ENCODE measurements at regions not wholly inside any gene's neighbourhood (a gene's known extent, or its start where the extent isn't known, plus 50 kb on each side); places are given as distances from the start of the nearest gene placed in this dataset.
"Not testable (repeated sequence)": the region's sequence is repeated elsewhere in the genome, so short reads cannot be mapped to it uniquely, and the experiment has no call there.

DNA sequence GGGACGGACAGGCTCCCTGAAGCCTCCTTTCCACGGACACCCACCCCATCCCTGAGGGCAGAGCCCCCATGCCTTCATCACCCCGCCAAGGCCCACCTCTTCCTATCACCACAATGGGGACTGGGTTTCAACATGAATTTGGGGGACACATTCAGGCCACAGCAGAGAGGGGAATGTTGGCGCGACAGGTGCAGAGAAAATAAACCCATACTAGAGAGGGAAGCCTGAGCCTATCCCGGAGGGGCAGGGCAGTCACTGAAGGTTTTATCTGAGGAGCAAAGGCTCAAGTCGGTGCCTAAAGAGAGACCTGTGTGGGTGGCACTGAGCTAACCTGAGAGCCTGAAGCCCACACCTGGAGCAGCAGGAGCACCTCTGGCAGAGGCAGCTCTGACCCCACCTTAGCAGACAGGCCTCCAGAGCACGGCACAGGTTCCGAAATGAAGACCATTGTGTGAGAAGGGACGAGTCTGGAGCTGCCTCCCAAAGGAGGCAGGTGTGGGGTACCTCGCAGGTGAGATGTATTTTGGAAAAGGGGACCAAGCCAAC lies 180.6 kb upstream of the PDE10A start:
- TF ChIP-seq, protein P1, sequence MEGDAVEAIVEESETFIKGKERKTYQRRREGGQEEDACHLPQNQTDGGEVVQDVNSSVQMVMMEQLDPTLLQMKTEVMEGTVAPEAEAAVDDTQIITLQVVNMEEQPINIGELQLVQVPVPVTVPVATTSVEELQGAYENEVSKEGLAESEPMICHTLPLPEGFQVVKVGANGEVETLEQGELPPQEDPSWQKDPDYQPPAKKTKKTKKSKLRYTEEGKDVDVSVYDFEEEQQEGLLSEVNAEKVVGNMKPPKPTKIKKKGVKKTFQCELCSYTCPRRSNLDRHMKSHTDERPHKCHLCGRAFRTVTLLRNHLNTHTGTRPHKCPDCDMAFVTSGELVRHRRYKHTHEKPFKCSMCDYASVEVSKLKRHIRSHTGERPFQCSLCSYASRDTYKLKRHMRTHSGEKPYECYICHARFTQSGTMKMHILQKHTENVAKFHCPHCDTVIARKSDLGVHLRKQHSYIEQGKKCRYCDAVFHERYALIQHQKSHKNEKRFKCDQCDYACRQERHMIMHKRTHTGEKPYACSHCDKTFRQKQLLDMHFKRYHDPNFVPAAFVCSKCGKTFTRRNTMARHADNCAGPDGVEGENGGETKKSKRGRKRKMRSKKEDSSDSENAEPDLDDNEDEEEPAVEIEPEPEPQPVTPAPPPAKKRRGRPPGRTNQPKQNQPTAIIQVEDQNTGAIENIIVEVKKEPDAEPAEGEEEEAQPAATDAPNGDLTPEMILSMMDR (IDR thresholded peaks at IDR 0.05; ENCODE audit: insufficient read depth, low read depth, low read length) = no peak
- no peaks in the 10 kb centered on the region for H3K36me3 ChIP-seq (ENCODE audit: control insufficient read depth, insufficient read depth, low read length)
- CTCF ChIA-PET = no interaction called here
- H3K27me3 ChIP-seq (ENCODE audit: control insufficient read depth, insufficient read depth, low read length) = no peaks in the 10 kb centered on the region
- DNase-seq (ENCODE audit: low read depth) = no peak
- no peak overlapping the region for H3K4me3 ChIP-seq (ENCODE audit: low read depth, low read length)
- POLR2A ChIA-PET = no interaction called here

DNA sequence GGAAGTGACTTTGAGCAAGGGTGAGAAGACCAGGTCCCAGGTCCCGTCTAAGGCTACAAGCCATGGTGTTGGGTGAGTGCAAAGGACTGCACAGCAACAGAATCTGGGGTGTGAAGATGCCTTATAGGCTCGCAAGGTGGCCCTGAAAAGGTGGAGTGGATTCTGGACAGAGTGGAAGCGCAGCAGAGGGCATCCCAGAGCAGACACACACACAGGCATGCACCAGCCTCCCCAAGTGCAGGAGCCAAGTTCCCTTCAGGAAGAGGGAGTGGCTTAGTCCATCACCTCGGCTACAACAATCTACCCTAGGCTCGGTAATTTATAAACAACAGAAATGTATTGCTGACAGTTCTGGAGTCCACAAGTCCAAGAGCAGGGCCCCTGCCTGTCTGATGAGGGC lies 180.1 kb upstream of the PDE10A start:
- Histone ChIP-seq H3K4me3 (ENCODE audit: low read depth, low read length) (no peak overlapping the region), H3K36me3 (ENCODE audit: control insufficient read depth, insufficient read depth, low read length) (no peaks in the 10 kb centered on the region), H3K27me3 (ENCODE audit: control insufficient read depth, insufficient read depth, low read length) (no peaks in the 10 kb centered on the region)
- POLR2A ChIA-PET = no interaction called here
- CTCF ChIA-PET = no interaction called here
- DNase-seq (ENCODE audit: low read depth) = no peak
- TF ChIP-seq, protein P1 (IDR thresholded peaks at IDR 0.05; ENCODE audit: insufficient read depth, low read depth, low read length) = no peak

DNA sequence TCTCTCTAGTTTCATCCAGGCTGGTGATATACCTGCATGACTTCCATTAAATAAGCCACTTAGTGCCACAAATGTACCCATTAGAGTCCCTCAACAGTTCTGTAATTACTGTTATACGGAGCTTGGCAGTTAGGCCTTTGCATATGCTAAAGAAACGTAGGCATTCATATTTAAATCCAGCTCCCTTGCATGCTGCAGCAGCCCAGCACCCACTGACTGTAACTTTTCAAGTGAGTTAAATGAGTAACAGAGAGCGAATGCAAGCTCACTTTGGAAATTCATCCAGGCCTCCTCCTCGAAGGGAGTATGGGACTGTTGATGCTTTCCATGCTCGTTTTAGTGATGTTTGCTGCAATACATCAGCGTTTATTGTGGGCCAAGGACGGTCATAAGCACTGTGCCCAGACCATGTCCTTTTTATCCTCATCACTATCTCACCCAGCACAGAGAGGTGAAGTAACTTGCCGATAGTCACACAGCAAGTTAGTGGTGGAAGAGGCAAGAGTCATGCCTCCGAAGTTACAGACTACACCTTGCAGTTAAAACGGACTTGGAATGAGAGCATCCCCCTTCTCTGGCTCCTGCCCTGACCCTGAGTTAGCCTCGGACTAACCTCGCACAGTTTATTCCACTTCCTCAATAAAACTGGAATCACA lies 179.4 kb upstream of the PDE10A start:
- Histone ChIP-seq H3K36me3 (ENCODE audit: control insufficient read depth, insufficient read depth, low read length) (no peaks in the 10 kb centered on the region), H3K27me3 (ENCODE audit: control insufficient read depth, insufficient read depth, low read length) (no peaks in the 10 kb centered on the region), H3K4me3 (ENCODE audit: low read depth, low read length) (no peak overlapping the region)
- POLR2A ChIA-PET = no interaction called here
- no peak for DNase-seq (ENCODE audit: low read depth)
- TF ChIP-seq, protein P1 (IDR thresholded peaks at IDR 0.05; ENCODE audit: insufficient read depth, low read depth, low read length) = no peak
- CTCF ChIA-PET = interaction anchor here (1.0 kb wide), 1 partner anchor 254 kb away, joined by 3 read pairs; no protein-coding TSS in a partner anchor

DNA sequence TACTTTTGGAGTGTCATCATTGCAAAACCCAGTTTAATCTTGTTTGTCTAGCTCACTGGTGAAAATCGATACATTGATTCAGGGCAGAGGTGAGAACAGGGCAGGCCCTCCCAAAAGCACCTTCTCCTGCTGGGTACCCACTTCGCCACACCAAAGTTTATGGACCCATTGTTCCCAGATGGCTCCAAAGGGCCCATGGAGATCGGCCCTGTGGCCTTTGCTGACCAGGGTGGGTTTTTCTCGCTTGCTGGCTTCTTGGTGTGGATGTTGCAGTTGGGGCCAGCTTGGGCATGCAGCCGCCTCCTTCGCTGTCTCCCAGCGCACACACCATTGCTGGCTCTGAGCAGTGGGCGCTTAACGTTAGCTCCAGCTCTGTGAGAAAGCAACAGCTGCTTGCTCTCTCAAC lies 178.1 kb upstream of the PDE10A start:
- TF ChIP-seq, protein P1 (IDR thresholded peaks at IDR 0.05; ENCODE audit: insufficient read depth, low read depth, low read length) = no peak
- H3K4me3 ChIP-seq (ENCODE audit: low read depth, low read length) = no peak overlapping the region
- no peak for DNase-seq (ENCODE audit: low read depth)
- H3K27me3 ChIP-seq (ENCODE audit: control insufficient read depth, insufficient read depth, low read length) = no peaks in the 10 kb centered on the region
- ChIA-PET CTCF (interaction anchor here (1.0 to 1.7 kb wide), 2 partner anchors 9 to 256 kb away, joined by 3 to 13 read pairs; no protein-coding TSS in a partner anchor), POLR2A (no interaction called here)
- no peaks in the 10 kb centered on the region for H3K36me3 ChIP-seq (ENCODE audit: control insufficient read depth, insufficient read depth, low read length)

DNA sequence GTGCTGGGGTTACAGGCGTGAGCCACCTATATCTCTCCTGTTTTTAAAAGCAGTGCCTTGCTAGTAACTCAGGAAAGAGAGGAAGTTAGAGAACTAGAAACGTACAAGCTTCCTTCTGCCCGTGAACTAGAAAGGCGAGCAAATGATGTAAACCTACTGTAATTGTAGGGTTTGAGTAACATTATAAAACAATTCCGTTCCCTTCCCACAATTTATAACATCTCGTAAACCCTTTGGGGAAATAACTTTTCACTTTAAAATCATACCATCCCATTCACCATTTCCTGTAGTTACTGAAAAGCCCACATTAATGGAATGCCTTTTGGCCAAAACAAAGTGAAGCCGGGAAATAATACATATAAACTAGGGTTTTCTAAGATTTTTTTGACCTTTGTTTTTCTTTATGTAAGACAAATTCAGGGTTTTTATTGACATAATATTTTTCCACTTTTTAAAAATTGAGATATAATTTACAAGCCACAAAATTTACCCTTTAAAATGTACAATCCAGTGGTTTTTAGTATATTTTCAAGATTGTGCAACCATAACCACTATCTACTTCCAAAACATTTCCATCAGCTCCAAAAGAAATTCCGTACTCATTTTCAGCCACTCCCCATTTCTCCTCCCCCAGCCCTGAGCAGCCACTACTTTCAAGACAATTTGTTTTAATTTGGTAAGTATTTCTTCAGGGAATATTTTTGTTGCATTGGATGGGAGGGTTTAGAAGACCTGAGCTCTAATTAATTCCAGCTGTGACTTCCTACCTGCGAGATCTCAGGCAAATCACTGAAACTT lies 175.1 kb upstream of the PDE10A start:
- TF ChIP-seq, protein P1 (IDR thresholded peaks at IDR 0.05; ENCODE audit: insufficient read depth, low read depth, low read length) = no peak
- Histone ChIP-seq H3K27me3 (ENCODE audit: control insufficient read depth, insufficient read depth, low read length) (no peaks in the 10 kb centered on the region), H3K4me3 (ENCODE audit: low read depth, low read length) (no peak overlapping the region), H3K36me3 (ENCODE audit: control insufficient read depth, insufficient read depth, low read length) (no peaks in the 10 kb centered on the region)
- no peak for DNase-seq (ENCODE audit: low read depth)
- POLR2A ChIA-PET = no interaction called here
- CTCF ChIA-PET = interaction anchor here (1.1 to 1.5 kb wide), 2 partner anchors 9 to 12 kb away, joined by 3 read pairs; no protein-coding TSS in a partner anchor

DNA sequence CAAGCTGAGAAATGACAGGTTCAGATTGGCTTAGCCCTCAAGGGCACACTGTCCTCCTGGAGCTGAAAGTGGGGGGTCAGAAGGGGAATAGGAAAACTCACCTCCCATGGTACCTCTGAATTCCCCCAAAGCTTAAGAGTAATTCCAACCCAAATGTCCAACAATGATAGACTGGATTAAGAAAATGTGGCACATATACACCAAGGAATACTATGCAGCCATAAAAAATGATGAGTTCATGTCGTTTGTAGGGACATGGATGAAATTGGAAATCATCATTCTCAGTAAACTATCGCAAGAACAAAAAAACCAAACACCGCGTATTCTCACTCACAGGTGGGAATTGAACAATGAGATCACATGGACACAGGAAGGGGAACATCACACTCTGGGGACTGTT lies 173.6 kb upstream of the PDE10A start:
- H3K36me3 ChIP-seq (ENCODE audit: control insufficient read depth, insufficient read depth, low read length); DNase-seq (ENCODE audit: low read depth); CTCF ChIA-PET; POLR2A ChIA-PET; H3K27me3 ChIP-seq (ENCODE audit: control insufficient read depth, insufficient read depth, low read length); H3K4me3 ChIP-seq (ENCODE audit: low read depth, low read length): not testable (repeated sequence)
